ENCODE measurements at regions not wholly inside any gene's neighbourhood (a gene's known extent, or its start where the extent isn't known, plus 50 kb on each side); places are given as distances from the start of the nearest gene placed in this dataset.

GRCh38 chr2:183991968-183992367, 606.4 kb upstream of the ZNF804A start:
- no peak for TF ChIP-seq CTCF (conservative IDR thresholded peaks at IDR 0.05; ENCODE audit: low read depth in 2 of 2)
- TF ChIP-seq POLR2AphosphoS5 (IDR thresholded peaks at IDR 0.05; ENCODE audit: low read depth), result no peak
- TF ChIP-seq REST (IDR thresholded peaks at IDR 0.05; ENCODE audit: unreplicated experiment), result no peak
- TF ChIP-seq EZH2 (IDR thresholded peaks at IDR 0.05; ENCODE audit: low read depth, unreplicated experiment), result no peak
- TF ChIP-seq CREB1 (CRISPR knock-in tag; IDR thresholded peaks at IDR 0.05; ENCODE audit: low read depth), result no peak
- no peak for TF ChIP-seq NANOG (IDR thresholded peaks at IDR 0.05; ENCODE audit: borderline replicate concordance)
- no peak for TF ChIP-seq ZNF331 (CRISPR knock-in tag; IDR thresholded peaks at IDR 0.05; ENCODE audit: low read depth)
- TF ChIP-seq JUNB (IDR thresholded peaks at IDR 0.05; ENCODE audit: unreplicated experiment), result no peak
- TF ChIP-seq EZH2phosphoT487 (IDR thresholded peaks at IDR 0.05; ENCODE audit: unreplicated experiment), result no peak
- no peak for TF ChIP-seq ETS1 (IDR thresholded peaks at IDR 0.05)
- TF ChIP-seq ZNF462 (CRISPR knock-in tag; IDR thresholded peaks at IDR 0.05), result no peak
- TF ChIP-seq ZNF114 (CRISPR knock-in tag; IDR thresholded peaks at IDR 0.05), result no peak

Measured in GM23338 (cell line).